ENCODE measurements at regions not wholly inside any gene's neighbourhood (a gene's known extent, or its start where the extent isn't known, plus 50 kb on each side); places are given as distances from the start of the nearest gene placed in this dataset.

DNA sequence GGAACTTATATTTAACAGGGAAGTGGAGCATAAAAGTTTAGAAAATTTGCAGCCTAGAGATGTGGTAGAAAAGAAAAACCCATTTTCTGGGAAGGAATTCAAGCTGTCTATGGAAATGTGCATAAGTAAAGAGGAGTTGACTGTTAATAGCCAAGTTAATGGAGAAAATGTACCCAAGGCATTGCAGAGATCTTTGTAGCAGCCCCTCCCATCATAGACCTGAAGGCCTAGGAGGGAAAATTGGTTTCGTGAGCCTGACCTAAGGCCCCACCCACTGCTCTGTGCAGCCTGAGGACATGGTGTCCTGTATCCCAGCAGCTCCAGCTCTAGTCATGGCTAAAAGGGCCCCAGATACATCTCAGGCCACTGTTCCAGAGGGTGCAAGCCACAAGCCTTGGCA, 772.4 kb upstream of the RIOK2 start:
- no peak for TF ChIP-seq POLR2A (IDR thresholded peaks at IDR 0.05)
- TF ChIP-seq, protein P1, sequence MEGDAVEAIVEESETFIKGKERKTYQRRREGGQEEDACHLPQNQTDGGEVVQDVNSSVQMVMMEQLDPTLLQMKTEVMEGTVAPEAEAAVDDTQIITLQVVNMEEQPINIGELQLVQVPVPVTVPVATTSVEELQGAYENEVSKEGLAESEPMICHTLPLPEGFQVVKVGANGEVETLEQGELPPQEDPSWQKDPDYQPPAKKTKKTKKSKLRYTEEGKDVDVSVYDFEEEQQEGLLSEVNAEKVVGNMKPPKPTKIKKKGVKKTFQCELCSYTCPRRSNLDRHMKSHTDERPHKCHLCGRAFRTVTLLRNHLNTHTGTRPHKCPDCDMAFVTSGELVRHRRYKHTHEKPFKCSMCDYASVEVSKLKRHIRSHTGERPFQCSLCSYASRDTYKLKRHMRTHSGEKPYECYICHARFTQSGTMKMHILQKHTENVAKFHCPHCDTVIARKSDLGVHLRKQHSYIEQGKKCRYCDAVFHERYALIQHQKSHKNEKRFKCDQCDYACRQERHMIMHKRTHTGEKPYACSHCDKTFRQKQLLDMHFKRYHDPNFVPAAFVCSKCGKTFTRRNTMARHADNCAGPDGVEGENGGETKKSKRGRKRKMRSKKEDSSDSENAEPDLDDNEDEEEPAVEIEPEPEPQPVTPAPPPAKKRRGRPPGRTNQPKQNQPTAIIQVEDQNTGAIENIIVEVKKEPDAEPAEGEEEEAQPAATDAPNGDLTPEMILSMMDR (IDR thresholded peaks at IDR 0.05), result no peak
- Histone ChIP-seq H3K27ac (no peak overlapping the region), H3K4me1 (no peaks in the 10 kb centered on the region), H3K9me3 (no peaks in the 10 kb centered on the region), H3K4me3 (no peak overlapping the region), H3K27me3 (no peaks in the 10 kb centered on the region), H3K36me3 (no peaks in the 10 kb centered on the region)
- no peak for DNase-seq
- intact Hi-C loops (cut with DNase I; ENCODE audit: low total_unique reads), result no loop called here

DNA sequence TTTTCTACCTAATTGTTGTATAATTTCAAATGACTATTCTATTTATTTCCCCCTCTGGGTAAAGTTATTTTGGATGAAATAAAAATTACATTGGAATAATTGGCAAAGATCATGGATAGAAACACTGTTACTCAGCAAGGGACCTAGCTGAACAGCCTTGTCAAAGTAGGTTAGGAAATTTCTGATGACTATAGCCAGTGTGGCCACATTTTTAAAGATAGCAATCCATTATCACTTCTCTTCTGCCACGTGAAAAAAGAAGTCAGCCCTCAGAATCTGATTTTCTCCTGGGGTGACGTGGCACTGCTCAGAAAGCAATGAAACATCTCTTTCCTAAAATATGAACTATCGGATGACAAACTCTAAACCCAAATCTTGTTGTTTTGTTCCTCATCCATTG, 784.2 kb upstream of the RIOK2 start:
- no peaks in the 10 kb centered on the region for H3K27me3 ChIP-seq
- TF ChIP-seq POLR2A (IDR thresholded peaks at IDR 0.05), result no peak
- TF ChIP-seq, protein P1 (IDR thresholded peaks at IDR 0.05), result no peak
- H3K27ac ChIP-seq, result no peak overlapping the region
- DNase-seq, result no peak
- no peaks in the 10 kb centered on the region for H3K9me3 ChIP-seq
- no peaks in the 10 kb centered on the region for H3K4me1 ChIP-seq
- no peaks in the 10 kb centered on the region for H3K36me3 ChIP-seq
- intact Hi-C loops (cut with DNase I; ENCODE audit: low total_unique reads), result no loop called here
- H3K4me3 ChIP-seq, result no peak overlapping the region

DNA sequence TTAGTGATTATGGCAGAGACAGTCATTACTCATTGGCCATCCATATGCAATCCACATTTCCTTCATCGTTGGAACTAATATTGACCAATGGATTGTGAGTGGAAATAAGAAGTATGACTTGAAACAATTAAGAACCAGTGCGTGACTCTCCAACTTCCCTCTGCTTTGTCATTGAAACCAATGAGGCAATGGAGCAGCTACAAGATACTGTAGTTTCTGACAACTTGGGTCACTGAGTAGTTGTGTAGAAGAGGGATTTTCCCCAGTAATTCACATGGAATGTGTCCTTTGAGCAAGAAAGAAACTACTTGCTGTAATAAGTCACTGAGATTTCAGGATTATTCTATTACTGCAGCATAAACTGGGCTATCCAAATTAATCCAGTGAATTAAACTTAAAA, 785.3 kb upstream of the RIOK2 start:
- H3K27ac ChIP-seq, result no peak overlapping the region
- H3K9me3 ChIP-seq, result no peaks in the 10 kb centered on the region
- TF ChIP-seq, protein P1 (IDR thresholded peaks at IDR 0.05), result no peak
- no peak for TF ChIP-seq POLR2A (IDR thresholded peaks at IDR 0.05)
- no peaks in the 10 kb centered on the region for H3K36me3 ChIP-seq
- no peak overlapping the region for H3K4me3 ChIP-seq
- no peak for DNase-seq
- H3K27me3 ChIP-seq, result no peaks in the 10 kb centered on the region
- H3K4me1 ChIP-seq, result no peaks in the 10 kb centered on the region
- intact Hi-C loops (cut with DNase I; ENCODE audit: low total_unique reads), result no loop called here

DNA sequence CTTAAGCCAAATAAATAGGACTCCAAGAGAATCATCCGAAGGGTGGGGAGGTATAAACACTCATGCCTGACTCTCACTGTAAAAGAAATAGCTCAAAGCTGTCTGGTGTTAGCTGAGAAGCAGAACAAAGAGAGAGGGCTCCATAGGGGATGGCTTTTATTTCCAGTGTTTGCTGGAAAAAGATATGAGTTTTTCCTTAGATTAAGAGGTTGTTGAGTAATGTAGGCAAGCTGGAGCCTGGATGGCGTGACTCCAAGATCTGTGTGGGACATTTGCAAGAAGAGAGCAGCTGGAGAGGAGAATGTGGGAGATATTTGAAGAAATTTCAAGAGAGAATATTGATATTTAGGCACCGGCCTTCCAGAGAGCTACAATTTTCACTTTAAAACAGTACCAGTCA, 793.7 kb upstream of the RGMB start:
- TF ChIP-seq POLR2A (IDR thresholded peaks at IDR 0.05), result no peak
- TF ChIP-seq, protein P1 (IDR thresholded peaks at IDR 0.05), result no peak
- Histone ChIP-seq H3K27me3 (no peaks in the 10 kb centered on the region), H3K9me3 (no peaks in the 10 kb centered on the region), H3K27ac (no peak overlapping the region), H3K4me1 (no peaks in the 10 kb centered on the region), H3K4me3 (no peak overlapping the region), H3K36me3 (no peaks in the 10 kb centered on the region)
- intact Hi-C loops (cut with DNase I; ENCODE audit: low total_unique reads), result no loop called here
- no peak for DNase-seq

DNA sequence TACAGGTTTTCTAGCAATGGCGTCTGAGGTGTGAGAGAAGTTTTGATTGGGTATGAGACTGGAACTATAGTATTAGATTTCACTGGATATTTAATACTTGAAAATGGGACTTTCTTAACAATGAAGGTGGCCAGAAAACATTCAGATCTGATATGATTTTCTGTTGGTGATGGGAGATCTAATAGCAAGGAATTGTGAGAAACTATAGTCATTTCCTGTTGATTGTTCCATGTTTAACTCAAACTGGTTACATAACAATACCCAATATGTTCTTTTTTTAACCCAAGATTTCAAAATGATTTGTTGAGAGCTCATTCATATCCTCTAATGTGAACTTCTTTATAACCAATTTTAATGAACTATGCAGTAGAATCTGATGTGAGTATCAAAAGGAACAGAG, 793.2 kb upstream of the RGMB start:
- intact Hi-C loops (cut with DNase I; ENCODE audit: low total_unique reads), result no loop called here
- H3K36me3 ChIP-seq, result no peaks in the 10 kb centered on the region

More for the DNA sequence above, 793.2 kb upstream of the RGMB start:
- no peak for TF ChIP-seq POLR2A (IDR thresholded peaks at IDR 0.05)
- TF ChIP-seq, protein P1 (IDR thresholded peaks at IDR 0.05), result no peak
- Histone ChIP-seq H3K27me3 (no peaks in the 10 kb centered on the region), H3K9me3 (no peaks in the 10 kb centered on the region), H3K27ac (no peak overlapping the region), H3K4me1 (no peaks in the 10 kb centered on the region), H3K4me3 (no peak overlapping the region)
- no peak for DNase-seq

All from uterus (tissue), 3 donors.